ENCODE measurements at regions not wholly inside any gene's neighbourhood (a gene's known extent, or its start where the extent isn't known, plus 50 kb on each side); places are given as distances from the start of the nearest gene placed in this dataset.

GRCh38 chr20:11229772-11230171 is 556.0 kb upstream of the JAG1 start:
- DNase-seq, result no peak

- DNase-seq, result no peak
These were observed 557.2 kb upstream of the JAG1 start for GRCh38 chr20:11230999-11231398.

- DNase-seq, result no peak
These were observed 558.2 kb upstream of the JAG1 start for GRCh38 chr20:11231742-11232648.

GRCh38 chr20:11232896-11233295 is 559.1 kb upstream of the JAG1 start:
- no peak for DNase-seq

- no peak for DNase-seq
These were observed 560.4 kb upstream of the JAG1 start for GRCh38 chr20:11234181-11234580.

- no peak for DNase-seq
These were observed 560.8 kb upstream of the JAG1 start for GRCh38 chr20:11234608-11235007.

- no peak for DNase-seq
These were observed 561.3 kb upstream of the JAG1 start for GRCh38 chr20:11235058-11235457.

- DNase-seq, result no peak
These were observed 568.5 kb upstream of the JAG1 start for GRCh38 chr20:11242320-11242719.

- DNase-seq, result no peak
These were observed 571.6 kb upstream of the JAG1 start for GRCh38 chr20:11245431-11245830.

GRCh38 chr20:11246251-11246775 is 572.5 kb upstream of the JAG1 start:
- no peak for DNase-seq

GRCh38 chr20:11247046-11248010 is 573.5 kb upstream of the JAG1 start:
- no peak for DNase-seq

- DNase-seq, result no peak
These were observed 574.2 kb upstream of the JAG1 start for GRCh38 chr20:11248011-11248409.

GRCh38 chr20:11248687-11249638 is 575.2 kb upstream of the JAG1 start:
- DNase-seq, result no peak

GRCh38 chr20:11249683-11250082 is 575.9 kb upstream of the JAG1 start:
- no peak for DNase-seq

GRCh38 chr20:11252447-11252846 is 578.6 kb upstream of the JAG1 start:
- DNase-seq, result no peak

- DNase-seq, result no peak
These were observed 581.7 kb upstream of the JAG1 start for GRCh38 chr20:11255455-11255854.

GRCh38 chr20:11255860-11256259 is 582.1 kb upstream of the JAG1 start:
- no peak for DNase-seq

GRCh38 chr20:11260611-11261010 is 586.8 kb upstream of the JAG1 start:
- DNase-seq, result no peak

GRCh38 chr20:11261533-11262000 is 587.8 kb upstream of the JAG1 start:
- no peak for DNase-seq

- DNase-seq, result no peak
These were observed 592.8 kb upstream of the JAG1 start for GRCh38 chr20:11266571-11266970.

- DNase-seq, result no peak
These were observed 593.4 kb upstream of the JAG1 start for GRCh38 chr20:11267131-11267761.
